Lower leg skin (tissue), 4 donors: ENCODE measurements at regions not wholly inside any gene's neighbourhood (a gene's known extent, or its start where the extent isn't known, plus 50 kb on each side); places are given as distances from the start of the nearest gene placed in this dataset.

Experiments used
- DNase-seq, 2 donors: peaks; one replicate each; pipeline ENCODE4 v3.0.0-alpha.2; 2019; ENCODE audit warnings: low spot score in 2 of 2
- H3K4me3 ChIP-seq: fragments of 200-600 bp; sonication (generic); 2 replicates; pipeline ENCODE4 v1.5.1; 2017; ENCODE audit warnings: mild to moderate bottlenecking, low read depth; ENCODE audit not compliant: poor library complexity, severe bottlenecking
- POLR2A ChIP-seq, 2 donors: fragments of 450-650 bp; IDR thresholded peaks; one replicate each; pipeline ENCODE4 v1.6.1; 2016 to 2017; ENCODE audit warnings: antibody characterized with exemption in 2 of 2, mild to moderate bottlenecking in 1 of 2, moderate library complexity in 1 of 2
- WGBS, 2 donors: methylation state at CpG; one replicate each; pipeline ENCODE4 v1.1.5; 2018; 5-methylcytosine and 5-hydroxymethylcytosine counted together
- intact Hi-C: fragments of 100-400 bp; cut with DNase I; formaldehyde crosslinking; loops from one replicate; pipeline ENCODE4 v1.15.0; 2023; ENCODE audit warnings: low total_unique reads
- TF ChIP-seq, protein P1 (sequence below), 3 donors: fragments of 450-650 bp; IDR thresholded peaks; one replicate each; pipeline ENCODE4 v1.5.1; 2016; ENCODE audit warnings: antibody characterized with exemption in 3 of 3, mild to moderate bottlenecking in 3 of 3, moderate library complexity in 2 of 3

DNA sequence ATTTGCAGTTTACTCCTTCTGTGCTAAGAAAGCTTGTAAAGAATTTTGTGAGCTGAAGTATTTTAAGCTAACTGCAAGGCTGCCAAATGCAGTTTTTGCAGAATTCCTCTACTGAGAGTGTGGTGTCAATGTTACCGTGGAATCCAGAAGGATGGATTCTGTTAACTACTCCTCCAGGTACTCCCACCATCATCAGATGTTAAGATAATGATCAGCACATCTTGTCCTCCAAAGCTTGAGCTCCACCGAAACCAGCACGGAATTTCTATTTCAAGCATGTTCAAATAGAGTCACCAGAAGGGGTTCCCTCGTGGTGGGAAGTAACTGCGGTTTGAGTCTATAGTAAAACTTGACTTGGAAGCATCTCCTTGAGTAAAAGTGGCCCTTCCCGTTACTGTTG, 64.3 kb upstream of the CDKN3 start:
- 88 to 94% methylated on average over 6 of the region's 6 CpGs for WGBS, 2 donors
- H3K4me3 ChIP-seq = no peak overlapping the region
- DNase-seq = no peak
- intact Hi-C loops = loop anchor here (10.0 kb wide), 1 partner anchor 778 kb away; no protein-coding TSS in a partner anchor
- TF ChIP-seq, protein P1, sequence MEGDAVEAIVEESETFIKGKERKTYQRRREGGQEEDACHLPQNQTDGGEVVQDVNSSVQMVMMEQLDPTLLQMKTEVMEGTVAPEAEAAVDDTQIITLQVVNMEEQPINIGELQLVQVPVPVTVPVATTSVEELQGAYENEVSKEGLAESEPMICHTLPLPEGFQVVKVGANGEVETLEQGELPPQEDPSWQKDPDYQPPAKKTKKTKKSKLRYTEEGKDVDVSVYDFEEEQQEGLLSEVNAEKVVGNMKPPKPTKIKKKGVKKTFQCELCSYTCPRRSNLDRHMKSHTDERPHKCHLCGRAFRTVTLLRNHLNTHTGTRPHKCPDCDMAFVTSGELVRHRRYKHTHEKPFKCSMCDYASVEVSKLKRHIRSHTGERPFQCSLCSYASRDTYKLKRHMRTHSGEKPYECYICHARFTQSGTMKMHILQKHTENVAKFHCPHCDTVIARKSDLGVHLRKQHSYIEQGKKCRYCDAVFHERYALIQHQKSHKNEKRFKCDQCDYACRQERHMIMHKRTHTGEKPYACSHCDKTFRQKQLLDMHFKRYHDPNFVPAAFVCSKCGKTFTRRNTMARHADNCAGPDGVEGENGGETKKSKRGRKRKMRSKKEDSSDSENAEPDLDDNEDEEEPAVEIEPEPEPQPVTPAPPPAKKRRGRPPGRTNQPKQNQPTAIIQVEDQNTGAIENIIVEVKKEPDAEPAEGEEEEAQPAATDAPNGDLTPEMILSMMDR (IDR thresholded peaks at IDR 0.05) = no peak
- TF ChIP-seq POLR2A (IDR thresholded peaks at IDR 0.05) = no peak

DNA sequence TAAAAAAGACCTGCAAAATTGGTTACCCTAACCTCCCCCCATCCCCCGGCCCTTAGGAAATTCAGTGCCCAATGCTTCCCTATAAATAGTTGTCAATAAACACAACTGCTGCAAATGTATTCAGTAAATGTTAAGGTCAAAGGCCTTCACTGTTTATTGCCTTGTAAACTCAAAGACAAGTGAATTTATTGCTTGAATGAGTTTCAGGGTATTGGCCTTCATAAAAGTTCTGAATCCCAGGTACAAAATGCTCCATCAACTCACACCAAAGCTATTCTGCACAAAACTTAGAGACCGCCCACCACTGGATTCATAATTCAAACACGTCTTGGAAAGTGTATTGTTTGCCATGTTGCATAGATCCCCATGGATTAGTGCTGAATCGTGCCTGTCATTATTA, 63.3 kb upstream of the CDKN3 start:
- intact Hi-C loops = loop anchor here (10.0 kb wide), 1 partner anchor 779 kb away; no protein-coding TSS in a partner anchor
- no peak overlapping the region for H3K4me3 ChIP-seq
- no peak for DNase-seq
- TF ChIP-seq, protein P1 (IDR thresholded peaks at IDR 0.05) = no peak
- no peak for TF ChIP-seq POLR2A (IDR thresholded peaks at IDR 0.05)
- WGBS, 2 donors = 89 to 92% methylated on average over 4 of the region's 4 CpGs

DNA sequence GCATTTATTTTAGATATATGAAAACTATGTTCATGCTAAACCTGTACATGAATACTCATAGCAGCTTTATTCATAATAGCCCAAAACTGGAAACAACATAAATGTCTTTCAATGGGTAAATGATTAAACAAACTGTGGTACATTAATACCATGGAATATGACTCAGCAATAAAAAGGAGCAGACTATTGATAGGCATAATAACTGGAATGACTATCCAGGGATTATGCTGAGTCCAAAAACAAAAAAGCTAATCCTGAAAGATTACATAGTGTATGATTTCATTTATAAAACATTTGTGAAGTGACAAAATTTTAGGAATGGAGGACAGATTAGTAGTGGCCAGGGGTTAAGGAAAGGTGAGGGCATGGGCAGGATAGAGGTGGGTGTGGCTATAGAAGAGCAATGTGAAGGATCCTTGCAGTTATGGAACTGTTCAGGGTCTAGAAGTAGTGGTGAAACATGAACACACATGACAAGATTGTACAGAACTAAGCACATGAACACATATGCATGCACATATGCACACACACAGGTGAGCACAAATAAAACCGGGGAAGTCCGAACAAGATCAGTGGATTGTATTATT, 61.1 kb upstream of the CDKN3 start:
- 93 to 97% methylated on average over 2 of the region's 2 CpGs for WGBS, 2 donors
- intact Hi-C loops = loop anchor here (10.0 kb wide), 1 partner anchor 781 kb away; no protein-coding TSS in a partner anchor
- H3K4me3 ChIP-seq = no peak overlapping the region
- DNase-seq = no peak
- no peak for TF ChIP-seq POLR2A (IDR thresholded peaks at IDR 0.05)
- TF ChIP-seq, protein P1 (IDR thresholded peaks at IDR 0.05) = no peak

DNA sequence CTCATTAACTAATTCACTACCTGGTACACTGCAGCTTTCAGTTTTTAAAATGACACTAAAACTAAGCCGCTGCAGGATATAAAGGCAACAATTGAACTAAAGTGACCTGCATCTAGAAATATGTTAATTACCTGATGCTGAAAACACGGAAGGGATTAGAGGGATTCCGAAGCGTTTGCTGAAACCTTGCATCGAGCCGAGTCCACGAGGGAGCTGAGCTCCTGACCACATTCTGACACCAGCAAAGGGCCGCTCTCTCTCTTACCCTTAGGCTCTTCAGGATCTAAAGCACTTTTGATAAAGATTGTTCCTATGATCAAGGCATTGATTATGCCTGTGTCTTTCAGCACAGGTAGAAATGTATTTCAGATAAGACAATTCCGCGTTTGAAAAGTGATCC, 59.5 kb upstream of the CDKN3 start:
- no peak for DNase-seq
- WGBS, 2 donors = 80 to 82% methylated on average over 10 of the region's 10 CpGs
- TF ChIP-seq, protein P1 (IDR thresholded peaks at IDR 0.05) = no peak
- no peak for TF ChIP-seq POLR2A (IDR thresholded peaks at IDR 0.05)
- no peak overlapping the region for H3K4me3 ChIP-seq
- intact Hi-C loops = loop anchor here (10.0 kb wide), 1 partner anchor 783 kb away; no protein-coding TSS in a partner anchor

DNA sequence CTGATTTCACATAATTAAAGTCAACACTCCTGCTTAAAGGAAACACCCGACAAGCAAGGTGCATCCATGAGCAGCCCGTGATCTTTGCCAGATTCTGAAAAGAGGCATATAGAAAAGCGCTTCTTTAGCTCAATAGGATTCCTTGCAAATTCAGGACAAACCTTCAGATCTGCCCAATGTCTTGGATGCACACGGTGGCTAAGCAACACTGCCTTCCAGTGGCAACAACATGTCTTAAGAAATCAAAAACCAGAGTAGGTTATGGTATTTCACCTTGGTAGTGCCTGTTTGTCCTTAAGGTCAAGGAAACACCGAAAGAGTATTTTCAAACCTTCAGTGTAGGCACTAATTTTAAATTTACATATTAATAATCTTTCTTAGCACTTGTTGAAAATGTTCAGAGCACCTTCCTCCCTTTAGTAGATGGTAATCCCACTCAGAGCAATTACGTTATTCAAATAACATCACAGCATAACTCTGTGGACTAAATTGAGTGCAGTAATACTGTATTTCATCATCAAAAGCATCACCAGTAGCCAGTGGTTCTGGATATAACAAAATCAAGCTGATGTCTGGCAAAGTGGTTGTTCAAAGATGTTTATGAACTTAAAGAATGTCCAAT, 58.0 kb upstream of the CDKN3 start:
- intact Hi-C loops = loop anchor here (10.0 kb wide), 1 partner anchor 784 kb away; no protein-coding TSS in a partner anchor
- TF ChIP-seq, protein P1 (IDR thresholded peaks at IDR 0.05) = no peak
- no peak for TF ChIP-seq POLR2A (IDR thresholded peaks at IDR 0.05)
- no peak for DNase-seq
- 41 to 46% methylated on average over 6 of the region's 6 CpGs for WGBS, 2 donors
- H3K4me3 ChIP-seq = no peak overlapping the region
